ENCODE measurements at regions not wholly inside any gene's neighbourhood (a gene's known extent, or its start where the extent isn't known, plus 50 kb on each side); places are given as distances from the start of the nearest gene placed in this dataset.

- H3K27me3 Mint-ChIP-seq (ENCODE audit: insufficient read depth, low read depth, poor library complexity), result no peaks in the 10 kb centered on the region
- TF ChIP-seq EZH2 (IDR thresholded peaks at IDR 0.05; ENCODE audit: low read depth, unreplicated experiment) (no peak), ETS1 (IDR thresholded peaks at IDR 0.05) (no peak), ZNF331 (CRISPR knock-in tag; IDR thresholded peaks at IDR 0.05; ENCODE audit: low read depth) (no peak), CTCF (conservative IDR thresholded peaks at IDR 0.05; ENCODE audit: low read depth in 2 of 2) (no peak), ZNF114 (CRISPR knock-in tag; IDR thresholded peaks at IDR 0.05) (no peak), NANOG (IDR thresholded peaks at IDR 0.05; ENCODE audit: borderline replicate concordance) (no peak), CREB1 (CRISPR knock-in tag; IDR thresholded peaks at IDR 0.05; ENCODE audit: low read depth) (no peak), EZH2phosphoT487 (IDR thresholded peaks at IDR 0.05; ENCODE audit: unreplicated experiment) (no peak), JUNB (IDR thresholded peaks at IDR 0.05; ENCODE audit: unreplicated experiment) (no peak), ZNF462 (CRISPR knock-in tag; IDR thresholded peaks at IDR 0.05) (no peak), REST (IDR thresholded peaks at IDR 0.05; ENCODE audit: unreplicated experiment) (no peak), POLR2AphosphoS5 (IDR thresholded peaks at IDR 0.05; ENCODE audit: low read depth) (no peak), STAT1 (IDR thresholded peaks at IDR 0.05; ENCODE audit: unreplicated experiment) (no peak)
Measured at GRCh38 chr3:153001210-153002078, 160.6 kb upstream of the RAP2B start.

More at GRCh38 chr3:153001210-153002078, 160.6 kb upstream of the RAP2B start:
- DNase-seq (ENCODE audit: low spot score) (no peak), ATAC-seq (no peak)
- Histone ChIP-seq H3K4me3 (no peak overlapping the region), H3K36me3 (ENCODE audit: insufficient read depth) (no peaks in the 10 kb centered on the region), H4K20me1 (replicated peaks; ENCODE audit: insufficient read depth) (no peaks in the 10 kb centered on the region), H3K9me2 (ENCODE audit: insufficient read depth) (no peaks in the 10 kb centered on the region; the same call in 1 of the 2 replicates), H3K79me2 (replicated peaks; ENCODE audit: insufficient read depth) (no peaks in the 10 kb centered on the region), H3K27me3 (ENCODE audit: insufficient read depth) (no peaks in the 10 kb centered on the region), H3K4me1 (ENCODE audit: insufficient read depth) (peaks cover 13% of the 10 kb centered on the region; the same call in 1 of the 2 replicates), H2AFZ (no peak overlapping the region), H3K27ac (ENCODE audit: low read depth) (no peak overlapping the region), H3K4me2 (no peak overlapping the region), H3F3A (replicated peaks; ENCODE audit: low read depth) (no peaks in the 10 kb centered on the region)
- Mint-ChIP-seq H3K4me1 (peaks cover 13% of the 10 kb centered on the region), H3K27ac (no peak overlapping the region), H3K9me3 (no peaks in the 10 kb centered on the region), H3K4me3 (no peak overlapping the region), H3K36me3 (ENCODE audit: low read depth) (no peaks in the 10 kb centered on the region)

Measured in GM23338 (cell line).